ENCODE measurements at regions not wholly inside any gene's neighbourhood (a gene's known extent, or its start where the extent isn't known, plus 50 kb on each side); places are given as distances from the start of the nearest gene placed in this dataset.
"Not testable (repeated sequence)": the region's sequence is repeated elsewhere in the genome, so short reads cannot be mapped to it uniquely, and the experiment has no call there.

GRCh38 chr9:42437057-42437759 lies 253.7 kb downstream of the SPATA31A6 start:
- DNase-seq, result not testable (repeated sequence)

GRCh38 chr9:42442680-42443079 lies 259.2 kb downstream of the SPATA31A6 start:
- DNase-seq, result not testable (repeated sequence)

- not testable (repeated sequence) for DNase-seq
Observed at GRCh38 chr9:42443414-42443813, 260.0 kb downstream of the SPATA31A6 start.

GRCh38 chr9:42461436-42461835 lies 278.0 kb downstream of the SPATA31A6 start:
- not testable (repeated sequence) for DNase-seq

GRCh38 chr9:42461863-42462262 lies 278.4 kb downstream of the SPATA31A6 start:
- not testable (repeated sequence) for DNase-seq

- not testable (repeated sequence) for DNase-seq
Observed at GRCh38 chr9:42463981-42464380, 280.5 kb downstream of the SPATA31A6 start.

- not testable (repeated sequence) for DNase-seq
Observed at GRCh38 chr9:42470577-42470976, 287.1 kb downstream of the SPATA31A6 start.

- DNase-seq, result not testable (repeated sequence)
Observed at GRCh38 chr9:42490989-42491388, 307.5 kb downstream of the SPATA31A6 start.

GRCh38 chr9:42502620-42503264 lies 319.3 kb downstream of the SPATA31A6 start:
- DNase-seq, result not testable (repeated sequence)

GRCh38 chr9:42508111-42508510 lies 324.7 kb downstream of the SPATA31A6 start:
- DNase-seq, result not testable (repeated sequence)

- DNase-seq, result not testable (repeated sequence)
Observed at GRCh38 chr9:42513535-42513934, 330.1 kb downstream of the SPATA31A6 start.

GRCh38 chr9:42534325-42534983 lies 351.0 kb downstream of the SPATA31A6 start:
- peak; percentile 0 for DNase-seq

- DNase-seq, result peak; percentile 25
Observed at GRCh38 chr9:42534984-42535325, 351.5 kb downstream of the SPATA31A6 start.

GRCh38 chr9:42550789-42551357 lies 367.4 kb downstream of the SPATA31A6 start:
- DNase-seq, result not testable (repeated sequence)

GRCh38 chr9:42568530-42568929 lies 385.1 kb downstream of the SPATA31A6 start:
- DNase-seq, result not testable (repeated sequence)

- DNase-seq, result not testable (repeated sequence)
Observed at GRCh38 chr9:42568942-42569556, 385.6 kb downstream of the SPATA31A6 start.

GRCh38 chr9:42577851-42578250 lies 394.4 kb downstream of the SPATA31A6 start:
- DNase-seq, result not testable (repeated sequence)

All from CD4-positive, alpha-beta T cell treated with Interleukin-17A for 4 hours (primary cell).